GM18870 (cell line): ENCODE measurements at regions not wholly inside any gene's neighbourhood (a gene's known extent, or its start where the extent isn't known, plus 50 kb on each side); places are given as distances from the start of the nearest gene placed in this dataset.

ENCODE experiments used
- ATAC-seq: cut with Tn5 transposase; IDR thresholded peaks from one replicate; pipeline ENCODE4 v1.9.1; 2021; ENCODE audit warnings: moderate library complexity; ENCODE audit not compliant: unreplicated experiment

DNA sequence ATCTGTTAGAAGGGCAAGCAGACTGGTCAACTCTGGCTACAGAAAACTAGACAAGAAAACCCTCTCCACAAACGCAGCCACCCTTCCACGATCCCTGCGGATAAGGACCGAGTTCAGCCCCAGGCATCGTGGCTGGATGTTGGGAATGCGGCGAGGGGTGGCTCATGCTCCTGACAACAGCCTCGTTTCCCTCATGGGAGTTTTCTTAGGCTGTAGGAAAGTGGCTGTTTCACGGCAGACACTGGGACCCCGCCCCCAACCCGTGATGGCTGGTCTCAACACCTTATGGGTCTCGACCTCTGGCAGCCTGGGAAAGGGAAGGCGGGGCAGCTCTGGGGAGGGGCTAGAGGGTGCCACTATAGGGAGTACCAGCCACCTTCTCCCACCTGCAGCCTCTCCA lies 123.3 kb downstream of the RFLNA start:
- no peak for ATAC-seq

DNA sequence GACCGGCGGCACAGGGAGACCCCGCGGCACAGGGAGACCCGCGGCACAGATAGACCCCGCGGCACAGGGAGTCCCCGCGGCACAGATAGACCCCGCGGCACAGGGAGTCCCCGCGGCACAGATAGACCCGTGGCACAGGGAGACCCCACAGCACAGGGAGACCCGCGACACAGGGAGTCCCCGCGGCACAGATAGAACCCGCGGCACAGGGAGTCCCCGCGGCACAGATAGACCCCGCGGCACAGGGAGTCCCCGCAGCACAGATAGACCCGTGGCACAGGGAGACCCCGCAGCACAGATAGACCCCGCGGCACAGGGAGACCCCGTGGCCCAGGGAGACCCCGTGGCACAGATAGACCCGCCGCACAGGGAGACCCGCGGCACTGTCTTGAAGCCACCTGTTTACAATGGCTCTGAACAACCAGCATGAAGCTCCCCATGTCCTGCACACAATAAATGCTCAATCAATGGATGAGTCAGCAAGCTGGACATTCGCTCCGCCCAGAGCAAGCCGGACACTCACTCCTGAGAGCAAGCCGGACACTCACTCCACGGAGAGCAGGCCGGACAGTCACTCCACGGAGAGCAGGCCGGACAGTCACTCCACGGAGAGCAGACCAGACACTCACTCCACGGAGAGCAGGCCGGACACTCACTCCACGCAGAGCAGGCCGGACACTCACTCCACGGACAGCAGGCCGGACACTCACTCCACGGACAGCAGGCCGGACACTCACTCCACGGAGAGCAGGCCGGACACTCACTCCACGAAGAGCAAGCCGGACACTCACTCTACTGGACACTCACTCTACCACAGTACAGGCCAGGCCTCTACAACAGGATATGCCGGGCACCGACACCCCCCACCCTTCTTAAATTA lies 121.9 kb downstream of the RFLNA start:
- ATAC-seq, result no peak

DNA sequence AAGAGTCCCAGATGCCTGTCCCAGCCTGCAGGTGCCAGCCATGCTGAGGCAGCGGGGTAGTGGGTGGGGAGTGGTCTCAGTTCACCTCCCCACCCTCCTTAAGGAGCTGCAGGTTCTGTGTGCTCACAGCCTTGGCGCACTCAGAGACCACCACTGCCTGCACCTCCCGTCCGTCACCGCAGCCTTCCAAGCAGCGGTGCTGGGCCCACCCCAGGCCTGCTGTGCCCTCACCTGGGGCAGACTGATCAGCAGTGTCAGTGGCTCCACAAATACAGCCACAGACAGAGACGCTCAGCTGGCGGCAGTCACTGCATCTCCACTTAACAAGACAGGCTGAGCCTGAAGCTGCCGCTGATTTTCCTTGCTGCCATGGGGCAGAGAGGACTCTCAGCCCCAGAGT lies 120.2 kb downstream of the RFLNA start:
- no peak for ATAC-seq

DNA sequence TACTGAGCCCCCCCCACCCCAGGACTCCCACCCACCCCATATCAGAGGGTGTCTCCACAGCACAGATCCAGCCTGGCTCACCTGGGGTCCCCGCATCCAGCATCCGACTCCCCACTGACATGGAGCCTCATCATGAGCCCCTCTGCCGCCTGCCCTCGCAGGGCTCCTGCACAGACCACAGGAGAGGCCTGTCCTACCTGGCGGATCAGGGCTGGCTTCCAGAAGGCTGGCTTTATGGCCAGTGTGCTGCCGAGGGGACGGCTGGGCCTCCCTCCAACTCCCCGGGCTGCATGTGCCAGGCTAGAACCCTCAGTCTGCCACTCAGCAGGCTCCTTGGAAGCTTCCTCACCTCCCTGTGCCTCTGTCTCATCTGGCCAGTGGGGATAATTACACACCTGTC lies 119.0 kb downstream of the RFLNA start:
- no peak for ATAC-seq

DNA sequence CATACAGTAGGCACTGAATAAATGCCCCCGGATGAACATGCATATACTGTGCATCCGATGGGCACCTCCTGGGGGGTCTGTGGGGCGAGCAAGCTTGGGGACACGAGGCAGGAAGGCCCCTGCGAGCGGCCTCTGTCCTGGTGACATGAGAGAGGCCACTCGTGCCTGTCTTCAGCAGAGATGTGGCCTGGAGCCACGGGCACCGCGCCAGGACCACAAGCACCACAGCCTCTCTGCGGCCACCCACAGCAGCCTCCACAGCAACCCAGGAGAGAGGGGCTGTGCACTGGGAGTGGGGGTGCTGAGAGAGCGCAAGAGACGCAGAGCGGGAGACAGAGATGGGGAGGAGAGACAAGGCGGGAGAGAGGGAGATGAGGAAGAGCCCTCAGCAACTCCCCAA lies 118.5 kb downstream of the RFLNA start:
- ATAC-seq, result no peak

DNA sequence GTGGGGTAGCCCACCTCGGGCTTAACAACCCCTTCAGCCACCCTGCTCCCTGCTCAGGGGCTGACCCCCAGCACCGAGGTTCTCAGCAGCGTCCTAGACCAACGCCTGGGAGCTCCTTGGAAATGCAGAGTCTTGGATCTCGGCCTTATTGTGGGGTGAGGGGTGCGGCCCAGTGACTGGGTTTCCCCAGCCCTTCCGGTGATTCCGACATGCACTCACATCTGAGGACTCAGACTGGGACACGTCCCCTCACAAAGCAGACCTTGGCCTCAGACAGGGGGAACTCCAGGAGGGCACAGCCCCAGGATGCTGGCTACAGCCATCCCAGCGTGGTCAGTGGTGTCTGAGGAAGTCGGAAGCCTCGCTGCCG lies 117.7 kb downstream of the RFLNA start:
- ATAC-seq, result no peak

DNA sequence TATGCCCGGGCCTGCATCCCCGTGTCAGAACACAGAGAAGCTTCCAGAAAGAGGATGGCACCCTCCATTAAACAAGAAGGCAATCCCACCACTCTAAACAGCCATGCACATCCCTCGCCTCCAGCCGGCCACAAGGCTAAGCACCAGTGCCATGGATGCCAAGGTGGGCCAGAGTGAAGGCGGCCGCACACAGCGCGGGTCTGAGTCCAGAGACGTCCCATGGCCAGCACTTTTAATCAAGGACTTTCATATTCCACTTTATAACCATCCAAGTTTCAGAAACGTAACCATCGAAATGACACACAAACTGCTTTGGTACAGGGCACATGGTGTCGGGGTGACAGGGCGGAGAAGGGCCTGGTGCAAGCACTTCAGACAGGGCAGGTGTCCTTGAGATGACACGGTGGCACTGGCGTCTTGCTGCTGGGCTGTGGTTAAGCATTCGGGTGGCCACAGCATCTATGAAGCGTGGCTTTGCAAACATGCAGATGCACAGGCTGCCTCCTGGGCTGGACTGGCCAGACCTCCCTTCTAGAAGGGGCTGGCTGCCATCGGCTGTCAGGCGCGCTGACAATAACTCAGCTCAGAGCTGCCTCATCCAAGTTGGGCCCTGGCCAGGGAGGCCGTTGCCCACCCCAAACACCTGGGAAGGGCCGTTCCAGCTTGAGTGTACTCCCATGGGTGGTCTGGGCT lies 117.2 kb downstream of the RFLNA start:
- ATAC-seq, result no peak

DNA sequence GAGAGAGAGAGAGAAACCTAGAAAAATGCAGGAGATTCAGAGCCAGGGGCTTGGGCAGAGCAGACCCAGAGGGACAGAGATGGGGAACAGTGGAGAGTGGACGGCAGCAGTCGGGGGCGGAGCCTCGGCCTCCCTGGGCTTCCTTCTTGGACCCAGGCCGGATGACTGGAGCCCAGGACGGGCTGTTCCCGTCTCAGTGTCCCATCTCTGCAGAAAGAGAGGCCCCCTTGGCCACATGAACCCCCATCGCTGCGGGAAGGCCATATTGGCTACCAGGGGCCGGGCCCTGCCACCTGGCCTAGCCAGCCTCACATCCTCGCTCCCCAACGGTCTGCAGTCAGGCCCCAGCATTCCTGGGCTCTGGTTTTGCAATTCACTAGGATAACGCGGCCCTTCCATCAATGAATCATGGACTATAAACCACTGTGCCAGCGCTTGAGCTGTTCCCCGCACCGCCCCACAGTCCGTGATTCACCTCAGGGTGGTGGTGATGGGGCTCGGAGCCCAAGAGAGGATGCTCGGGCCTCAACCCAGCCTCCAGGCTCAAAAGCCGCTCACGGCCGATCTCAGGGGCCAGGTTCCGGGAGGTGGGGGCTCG lies 116.5 kb downstream of the RFLNA start:
- no peak for ATAC-seq

DNA sequence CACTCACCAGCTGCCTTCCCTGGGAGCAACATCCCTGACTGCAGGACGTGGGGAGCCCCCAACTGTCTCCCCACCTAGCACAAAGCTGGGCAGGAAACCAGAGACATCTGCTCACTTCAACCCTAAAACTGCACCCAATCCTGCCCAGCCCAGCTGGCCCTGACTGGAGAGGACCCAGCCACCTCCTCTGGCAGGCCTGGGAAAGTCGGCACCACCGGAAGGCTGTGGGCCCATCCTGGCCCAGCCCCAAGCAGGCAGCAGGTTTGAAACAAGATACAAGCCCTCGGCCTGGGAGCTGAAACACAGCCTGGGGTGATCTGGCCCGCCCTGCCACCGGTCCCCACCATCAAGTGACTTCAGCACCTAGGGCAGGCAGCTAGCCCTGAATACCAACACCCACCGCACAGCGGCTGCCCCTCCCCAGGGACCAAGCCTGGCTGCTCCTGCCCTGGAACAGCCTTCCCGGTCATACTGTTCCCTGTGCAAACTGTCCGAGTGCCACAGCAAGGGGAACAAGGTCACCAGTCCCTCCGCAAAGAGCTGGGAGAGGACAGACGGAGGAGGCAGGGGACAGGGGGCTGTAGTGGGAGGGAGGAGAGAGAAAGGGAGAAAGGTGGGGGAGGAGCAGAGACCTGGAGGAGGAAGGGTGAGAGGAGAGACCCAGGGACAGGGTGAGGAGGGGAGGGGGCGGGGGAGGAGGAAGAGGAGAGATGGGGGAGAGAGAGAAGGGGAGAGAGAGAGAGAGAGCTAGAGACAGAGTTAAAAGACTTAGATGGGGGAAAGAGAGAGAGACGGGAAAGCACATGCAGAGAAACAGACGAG lies 115.7 kb downstream of the RFLNA start:
- ATAC-seq, result no peak

DNA sequence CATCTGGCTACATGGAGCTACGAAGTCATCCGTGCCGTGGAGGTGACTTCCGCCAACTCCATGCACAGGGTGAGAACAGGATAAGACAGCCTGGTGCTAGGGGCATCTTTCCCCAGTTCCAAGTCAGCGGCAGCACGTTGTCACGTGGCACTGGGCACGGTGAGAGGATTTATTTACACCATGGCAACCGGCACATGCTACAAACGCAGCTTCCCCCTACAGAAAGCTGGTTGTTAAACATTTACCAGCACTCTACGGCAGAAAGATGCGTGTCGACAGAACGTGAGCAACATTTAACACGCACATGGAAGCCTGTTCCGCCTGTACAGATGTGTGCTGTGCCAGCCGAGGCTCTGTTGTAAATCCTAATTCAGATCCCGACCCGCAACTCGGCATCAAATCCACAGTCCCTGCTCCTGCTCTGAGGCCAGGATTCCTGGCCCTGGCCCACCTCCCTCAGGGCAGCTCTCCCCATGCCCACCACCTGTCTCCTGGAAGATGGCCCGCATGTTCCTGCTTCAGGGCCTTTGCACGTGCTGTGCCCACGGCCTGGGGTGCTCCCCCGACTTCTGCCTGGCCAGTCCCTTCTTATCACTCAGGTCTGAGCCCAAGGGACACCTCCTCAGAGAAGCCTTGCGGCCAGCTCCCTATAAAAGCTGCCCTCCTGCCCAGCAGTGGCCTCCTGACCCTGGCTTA lies 114.1 kb downstream of the RFLNA start:
- ATAC-seq, result no peak

DNA sequence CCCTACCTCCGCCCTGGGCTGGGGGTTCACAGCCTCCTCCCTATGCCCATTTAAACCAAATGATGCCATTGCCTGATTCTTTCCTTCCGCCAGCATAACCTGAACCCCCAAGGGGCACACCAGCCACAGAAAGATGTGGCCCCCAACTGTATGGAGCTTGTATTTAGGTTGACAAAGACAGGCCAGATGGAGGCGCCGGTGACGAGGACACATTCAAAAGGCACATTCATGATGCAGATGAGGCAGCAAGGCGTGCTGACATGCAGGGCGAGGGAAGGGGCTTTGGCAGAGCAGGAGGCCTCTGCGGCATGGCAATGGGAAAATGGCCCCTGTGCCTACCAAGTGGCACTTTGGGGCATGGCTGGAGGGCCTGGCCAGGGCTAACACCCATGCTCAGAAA lies 112.2 kb downstream of the RFLNA start:
- no peak for ATAC-seq

DNA sequence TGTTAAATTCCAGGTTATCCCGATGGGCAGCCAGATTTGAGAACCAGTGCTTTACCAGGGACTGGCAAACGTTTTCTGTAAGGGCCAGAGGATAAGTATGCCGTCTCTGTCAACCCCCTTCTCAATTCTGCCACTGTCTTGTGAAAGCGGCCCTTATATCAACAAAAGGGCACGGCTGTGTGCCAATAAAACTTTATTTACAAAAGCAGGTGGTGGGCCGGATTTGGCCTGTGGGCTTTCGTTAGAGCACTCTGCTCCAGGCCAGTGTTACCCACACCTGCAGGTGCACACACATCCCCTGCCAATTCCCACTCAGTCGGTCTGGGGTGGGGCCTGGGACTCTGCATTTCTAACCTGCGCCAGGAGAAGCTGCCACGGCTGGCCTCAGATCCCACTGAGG lies 111.2 kb downstream of the RFLNA start:
- ATAC-seq, result no peak

DNA sequence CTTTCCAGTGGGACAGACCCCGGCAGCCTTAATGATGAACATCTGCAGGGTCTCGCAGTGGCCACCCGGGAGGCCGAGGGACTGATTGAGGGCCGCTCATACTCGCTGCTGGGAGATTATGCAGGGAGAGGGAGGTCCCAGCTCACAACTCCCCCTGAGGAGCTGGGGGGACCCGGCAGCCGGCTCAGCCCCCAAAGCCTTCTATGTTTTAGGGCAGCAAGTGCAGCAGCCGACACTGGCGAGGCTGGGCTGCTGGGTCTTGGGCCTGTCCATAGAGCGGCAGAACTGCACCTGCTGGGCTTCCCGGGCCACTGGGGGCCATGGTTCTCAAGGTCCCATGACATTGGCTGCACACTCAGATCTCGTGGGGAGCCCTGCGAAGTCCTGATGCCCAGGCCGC lies 110.7 kb downstream of the RFLNA start:
- ATAC-seq, result no peak

DNA sequence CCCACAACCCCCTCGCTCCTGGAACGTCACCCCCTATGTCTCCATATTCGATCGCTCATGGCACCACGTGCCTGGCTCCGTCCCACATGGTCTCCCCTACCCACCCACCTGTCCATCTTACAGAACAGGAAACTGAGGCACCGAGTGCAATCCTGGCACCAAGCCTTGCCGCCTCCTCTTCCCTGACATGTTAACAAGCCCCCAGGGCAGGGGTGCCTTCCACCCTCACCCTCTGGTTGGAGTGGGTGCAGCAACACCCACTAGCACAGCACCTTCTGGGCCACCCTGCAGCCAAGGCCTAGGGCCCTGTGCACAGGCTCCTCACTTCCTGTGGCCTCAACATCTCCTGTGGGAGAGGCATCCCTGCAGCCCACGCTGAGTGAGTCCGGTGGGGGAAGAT lies 110.3 kb downstream of the RFLNA start:
- ATAC-seq, result no peak

DNA sequence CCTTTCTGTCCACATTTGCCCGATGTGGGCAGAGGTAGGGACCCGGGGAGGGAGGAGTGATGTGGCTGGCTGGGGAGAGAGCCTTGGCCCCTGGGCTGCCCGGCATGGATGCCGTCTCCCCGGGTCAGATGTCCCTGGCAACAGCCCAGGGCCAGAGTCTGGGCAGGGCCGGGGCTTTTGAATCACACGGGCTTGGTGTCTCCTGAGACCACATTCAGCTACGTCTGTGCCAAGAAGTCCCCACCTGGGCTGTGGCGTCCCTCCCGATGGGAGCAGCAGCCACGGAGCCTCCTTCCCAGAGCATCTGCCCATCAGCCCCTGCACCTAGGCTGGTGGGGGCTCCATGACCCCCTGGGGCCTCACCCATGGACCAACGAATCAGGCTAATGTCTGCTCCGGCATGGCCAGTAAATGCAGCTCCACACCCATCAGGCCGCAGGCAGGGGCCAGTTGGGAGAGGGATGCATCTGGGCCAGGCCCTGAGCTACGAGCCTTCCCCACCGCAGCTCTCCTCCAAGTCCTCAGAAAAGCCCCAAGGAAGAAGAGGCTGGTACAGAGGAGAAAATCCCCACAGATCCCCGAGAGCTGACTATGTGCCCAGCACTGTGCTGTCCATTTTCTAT lies 109.4 kb downstream of the RFLNA start:
- no peak for ATAC-seq

DNA sequence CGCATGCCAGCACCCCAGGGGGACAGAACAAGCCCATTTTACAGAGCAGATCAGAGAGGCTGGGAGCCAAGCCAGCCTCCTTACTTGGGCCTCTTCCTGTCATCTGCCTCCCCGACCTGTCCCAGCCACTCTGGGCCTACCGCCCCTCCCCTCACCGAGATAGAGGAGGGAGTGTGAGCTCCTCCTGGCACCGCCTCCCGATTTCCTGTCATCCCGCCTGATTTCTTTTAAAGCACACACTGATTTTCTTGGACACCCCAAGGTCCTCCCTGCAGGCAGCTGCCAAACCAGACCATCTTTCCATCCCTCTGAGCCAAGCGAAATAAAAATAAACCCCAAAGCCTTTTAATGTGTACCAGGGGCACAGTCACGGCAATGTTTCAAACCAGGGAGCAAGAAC lies 108.4 kb downstream of the RFLNA start:
- no peak for ATAC-seq

DNA sequence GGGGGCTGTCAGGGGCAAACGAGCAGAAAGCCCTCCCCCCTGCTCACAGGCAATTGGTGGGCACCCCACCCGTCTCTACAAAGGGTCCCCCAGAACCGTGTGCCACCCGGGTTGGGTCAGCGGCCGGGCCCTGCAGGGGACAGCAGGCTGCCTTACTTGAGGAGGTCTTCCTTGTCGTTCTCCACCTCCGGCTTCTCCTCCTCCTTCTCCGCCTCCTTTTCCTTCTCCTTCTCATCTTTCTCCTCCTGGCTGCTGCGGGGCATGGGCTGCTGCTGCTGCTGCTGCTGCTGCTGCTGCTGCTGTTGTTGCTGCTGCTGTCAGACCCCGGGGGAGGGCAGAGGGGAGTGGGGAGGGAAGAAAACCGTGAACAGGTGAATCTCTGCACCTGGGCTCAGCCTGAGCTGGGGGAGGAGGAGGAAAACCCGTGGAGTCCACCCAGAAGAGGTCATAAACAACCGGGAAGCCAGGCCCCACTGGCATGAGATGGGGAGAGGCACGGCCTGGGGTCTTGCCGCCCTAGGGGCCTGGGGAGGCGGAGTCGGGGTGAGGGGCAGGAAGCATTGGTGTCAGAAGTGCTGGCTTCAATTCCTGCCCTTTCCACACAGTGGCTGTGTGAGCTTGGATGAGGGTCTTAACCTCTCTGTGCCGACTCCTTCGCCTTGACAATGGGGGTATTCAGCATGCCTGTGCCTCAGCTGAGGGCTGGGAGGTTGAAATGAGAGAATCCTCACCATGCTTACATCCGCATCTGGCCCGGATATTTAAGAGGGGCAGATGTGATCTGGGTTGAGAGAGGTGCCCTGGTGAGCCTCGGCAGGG lies 107.6 kb downstream of the RFLNA start:
- ATAC-seq, result no peak

DNA sequence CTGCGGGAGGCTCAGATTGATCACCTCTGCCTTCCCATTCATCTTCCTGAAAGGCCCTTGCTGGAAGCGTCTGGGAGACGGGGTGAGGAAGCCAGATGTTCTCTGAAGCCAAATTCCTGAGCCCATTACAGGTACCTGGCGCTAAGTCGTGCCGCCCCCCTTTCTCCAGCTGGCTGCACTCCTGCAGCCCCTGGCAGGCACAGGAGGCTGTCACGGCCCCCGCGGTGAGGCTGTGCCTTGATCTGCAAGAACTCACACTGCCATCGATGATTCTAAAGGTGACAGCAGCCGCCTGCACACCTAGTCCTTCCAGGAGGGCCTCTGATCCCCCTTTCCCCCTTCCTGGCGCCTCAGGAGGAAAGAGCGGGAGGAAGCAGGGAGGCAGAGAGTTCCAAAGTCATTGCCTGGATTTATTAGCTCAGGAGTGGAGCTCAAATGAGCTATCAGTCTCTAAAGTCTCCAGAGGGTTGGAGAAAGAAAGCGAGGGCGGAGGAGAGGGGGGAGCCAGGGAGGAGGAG lies 106.9 kb downstream of the RFLNA start:
- no peak for ATAC-seq

DNA sequence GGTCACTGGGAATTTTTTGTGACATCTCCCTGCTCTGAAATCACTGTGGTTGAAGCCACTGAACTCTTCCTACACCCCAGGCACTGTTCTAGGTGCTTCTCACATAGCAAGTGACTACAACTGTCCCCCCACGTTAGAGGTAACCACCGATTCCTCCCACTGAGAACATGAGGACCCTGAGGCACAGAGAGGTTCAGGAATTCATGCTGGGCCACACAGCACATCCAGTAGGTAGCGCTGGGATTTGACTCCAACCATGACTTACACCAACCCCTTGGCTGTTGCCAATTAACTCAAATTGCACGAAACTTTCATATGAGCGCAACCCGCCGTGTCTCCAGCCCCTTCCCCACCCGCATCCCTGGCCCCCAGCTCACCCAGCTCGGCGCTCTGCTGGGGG lies 105.2 kb downstream of the RFLNA start:
- ATAC-seq, result no peak
